NCI-H146 treated with DMSO at 0.1 percent for 48 hours (cell line): ENCODE measurements at regions not wholly inside any gene's neighbourhood (a gene's known extent, or its start where the extent isn't known, plus 50 kb on each side); places are given as distances from the start of the nearest gene placed in this dataset.

ENCODE experiments used
- DNase-seq: peaks from one replicate; lab custom pipeline; 2025; ENCODE audit not compliant: unreplicated experiment; lab: John Stamatoyannopoulos, UW

GRCh38 chr5:17690473-17690872 lies 56.2 kb downstream of the TAF11L14 start:
- no peak for DNase-seq

- no peak for DNase-seq
These were observed 57.5 kb downstream of the TAF11L14 start for GRCh38 chr5:17691762-17692161.

- DNase-seq = no peak
These were observed 60.1 kb downstream of the TAF11L14 start for GRCh38 chr5:17694371-17694770.

- no peak for DNase-seq
These were observed 60.7 kb downstream of the TAF11L14 start for GRCh38 chr5:17694914-17695313.

GRCh38 chr5:17696627-17697026 lies 62.4 kb downstream of the TAF11L14 start:
- no peak for DNase-seq

GRCh38 chr5:17697671-17698070 lies 63.4 kb downstream of the TAF11L14 start:
- no peak for DNase-seq

GRCh38 chr5:17709011-17709710 lies 74.9 kb downstream of the TAF11L14 start:
- DNase-seq = no peak

- DNase-seq = no peak
These were observed 79.0 kb downstream of the TAF11L14 start for GRCh38 chr5:17713301-17713700.

- DNase-seq = no peak
These were observed 79.9 kb downstream of the TAF11L14 start for GRCh38 chr5:17714186-17714585.

- DNase-seq = no peak
These were observed 85.3 kb downstream of the TAF11L14 start for GRCh38 chr5:17719592-17719991.

- DNase-seq = no peak
These were observed 85.8 kb downstream of the TAF11L14 start for GRCh38 chr5:17720071-17720470.

GRCh38 chr5:17723876-17724275 lies 89.6 kb downstream of the TAF11L14 start:
- no peak for DNase-seq

GRCh38 chr5:17727098-17727497 lies 92.8 kb downstream of the TAF11L14 start:
- peak; percentile 79 for DNase-seq

- no peak for DNase-seq
These were observed 96.2 kb downstream of the TAF11L14 start for GRCh38 chr5:17730421-17730820.

GRCh38 chr5:17732351-17732923 lies 98.2 kb downstream of the TAF11L14 start:
- DNase-seq = no peak

GRCh38 chr5:17734011-17734410 lies 99.8 kb downstream of the TAF11L14 start:
- no peak for DNase-seq

- DNase-seq = no peak
These were observed 101.5 kb downstream of the TAF11L14 start for GRCh38 chr5:17735761-17736160.

GRCh38 chr5:17737092-17737491 lies 102.8 kb downstream of the TAF11L14 start:
- DNase-seq = no peak

- no peak for DNase-seq
These were observed 104.2 kb downstream of the TAF11L14 start for GRCh38 chr5:17738446-17738845.

GRCh38 chr5:17743580-17744435 lies 109.5 kb downstream of the TAF11L14 start:
- no peak for DNase-seq

- no peak for DNase-seq
These were observed 113.9 kb downstream of the TAF11L14 start for GRCh38 chr5:17748201-17748600.

GRCh38 chr5:17748941-17749340 lies 114.7 kb downstream of the TAF11L14 start:
- no peak for DNase-seq
